Stimulated activated CD4-positive, alpha-beta T cell treated with anti-CD3 and anti-CD28 coated beads, TNF-alpha, amount 100 ng/mL, for 4 hours (primary cell): ENCODE measurements at regions not wholly inside any gene's neighbourhood (a gene's known extent, or its start where the extent isn't known, plus 50 kb on each side); places are given as distances from the start of the nearest gene placed in this dataset.

ENCODE experiments used
- DNase-seq, 3 experiments: peaks; one replicate each; pipeline ENCODE4 v3.0.0-alpha.2; 2020; ENCODE audit warnings: low read depth in 3 of 3

DNA sequence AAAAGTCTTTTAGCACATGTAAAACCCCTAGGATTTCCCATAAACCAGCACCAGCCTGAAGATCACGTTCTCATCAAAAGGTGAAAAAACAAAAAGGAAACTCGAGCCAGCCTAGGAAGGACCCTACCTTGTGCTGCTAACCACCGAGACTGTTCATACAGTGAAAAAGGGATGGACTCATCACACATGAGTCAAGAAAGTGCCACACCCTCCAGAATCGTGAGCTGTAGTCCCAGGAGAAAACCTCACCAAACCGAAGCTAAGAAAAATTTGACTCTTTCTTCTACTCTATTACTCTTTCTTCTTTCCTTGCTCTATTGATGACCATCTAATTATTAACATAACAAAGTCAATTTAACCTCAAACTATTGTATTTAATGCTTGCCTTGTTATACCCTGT, 124.8 kb upstream of the USP9Y start:
- DNase-seq: no peak

DNA sequence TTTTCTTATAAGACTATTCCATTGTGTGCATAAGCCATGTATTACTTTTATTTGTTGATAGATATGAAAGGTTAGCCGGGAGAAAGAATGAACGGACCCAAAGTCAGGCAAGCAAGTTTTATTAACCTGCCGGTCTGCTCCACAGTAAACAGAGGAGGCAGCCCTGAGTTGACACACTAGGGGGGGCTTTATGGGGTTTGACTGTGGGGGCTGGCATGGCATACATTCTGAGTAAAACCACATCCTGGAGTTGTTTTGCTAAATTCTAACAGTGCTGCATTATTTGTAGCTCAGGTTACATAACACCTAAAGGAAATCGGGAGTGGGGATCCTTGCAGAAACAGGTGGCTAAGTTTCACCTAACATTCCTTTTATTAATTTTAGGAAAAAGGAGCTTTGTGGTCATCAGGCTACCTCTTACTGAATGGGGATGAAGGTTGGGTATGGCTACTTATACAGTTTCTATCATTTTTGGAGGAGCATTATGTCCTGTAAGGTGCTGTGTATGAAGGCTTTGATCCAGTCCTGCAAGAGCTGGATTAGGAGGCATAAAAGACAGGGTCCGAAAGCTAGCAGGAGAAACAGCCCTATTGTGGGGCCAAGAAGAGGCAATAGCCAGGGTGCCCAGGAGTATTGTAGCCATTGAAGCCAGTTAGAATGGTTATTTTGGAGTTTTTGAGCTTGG, 107.4 kb upstream of the USP9Y start:
- DNase-seq: no peak

DNA sequence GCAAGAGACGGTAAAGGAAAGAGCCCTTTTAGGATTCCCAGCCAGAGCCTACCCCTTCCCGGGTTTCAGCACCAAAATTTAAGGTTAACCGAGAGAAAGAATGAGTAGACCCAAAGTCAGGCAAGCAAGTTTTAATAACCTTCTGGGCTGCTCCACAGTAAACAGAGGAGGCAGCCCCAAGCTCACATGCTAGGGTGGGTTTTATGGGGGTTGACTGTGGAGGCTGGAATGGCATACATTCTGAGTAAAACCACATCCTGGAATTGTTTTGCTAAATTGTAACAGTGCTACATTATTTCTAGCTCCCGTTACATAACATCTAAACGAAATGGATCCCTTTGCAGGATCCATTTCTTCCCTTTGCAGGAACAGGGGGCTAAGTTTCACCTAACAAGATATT, 102.2 kb upstream of the USP9Y start:
- DNase-seq: no peak

DNA sequence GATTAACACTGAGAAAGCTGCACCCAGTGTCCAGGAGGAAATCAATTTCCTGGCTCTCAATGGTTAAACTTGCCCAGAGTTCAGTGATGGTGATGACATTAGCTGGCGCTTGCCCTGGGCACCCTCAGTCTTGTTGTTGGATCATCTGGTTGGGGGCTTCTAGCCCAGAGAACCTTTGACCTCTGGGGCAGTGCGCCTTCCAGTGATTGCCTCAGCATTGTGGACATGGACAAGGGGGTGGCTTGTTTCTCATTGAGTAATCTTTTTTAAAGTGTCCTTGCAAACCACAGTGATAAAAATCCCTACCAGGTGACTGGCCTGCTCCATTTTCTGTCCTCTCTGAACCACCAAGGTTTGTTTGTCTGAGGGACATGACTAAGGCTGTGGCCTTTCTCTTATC, 95.6 kb upstream of the USP9Y start:
- no peak for DNase-seq

DNA sequence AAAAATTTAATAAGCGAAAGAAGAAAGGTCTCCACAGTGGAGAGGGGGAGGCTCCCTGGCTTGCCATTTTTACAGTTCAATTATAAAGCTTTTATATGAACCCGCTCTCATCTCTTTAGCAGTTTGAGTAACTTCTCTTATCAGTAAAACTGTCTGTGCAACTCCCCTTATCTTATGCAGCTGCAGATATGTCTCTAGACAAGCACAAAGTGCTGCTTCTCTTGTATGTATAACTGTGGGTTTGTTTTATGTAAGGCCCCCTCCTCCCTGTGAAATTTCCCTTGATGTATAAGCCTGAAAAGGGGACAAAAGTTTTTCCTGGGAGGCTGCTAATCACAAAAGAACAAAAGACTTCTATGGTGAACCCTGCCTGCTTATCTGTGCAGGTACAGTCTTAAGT, 90.2 kb upstream of the USP9Y start:
- no peak for DNase-seq

DNA sequence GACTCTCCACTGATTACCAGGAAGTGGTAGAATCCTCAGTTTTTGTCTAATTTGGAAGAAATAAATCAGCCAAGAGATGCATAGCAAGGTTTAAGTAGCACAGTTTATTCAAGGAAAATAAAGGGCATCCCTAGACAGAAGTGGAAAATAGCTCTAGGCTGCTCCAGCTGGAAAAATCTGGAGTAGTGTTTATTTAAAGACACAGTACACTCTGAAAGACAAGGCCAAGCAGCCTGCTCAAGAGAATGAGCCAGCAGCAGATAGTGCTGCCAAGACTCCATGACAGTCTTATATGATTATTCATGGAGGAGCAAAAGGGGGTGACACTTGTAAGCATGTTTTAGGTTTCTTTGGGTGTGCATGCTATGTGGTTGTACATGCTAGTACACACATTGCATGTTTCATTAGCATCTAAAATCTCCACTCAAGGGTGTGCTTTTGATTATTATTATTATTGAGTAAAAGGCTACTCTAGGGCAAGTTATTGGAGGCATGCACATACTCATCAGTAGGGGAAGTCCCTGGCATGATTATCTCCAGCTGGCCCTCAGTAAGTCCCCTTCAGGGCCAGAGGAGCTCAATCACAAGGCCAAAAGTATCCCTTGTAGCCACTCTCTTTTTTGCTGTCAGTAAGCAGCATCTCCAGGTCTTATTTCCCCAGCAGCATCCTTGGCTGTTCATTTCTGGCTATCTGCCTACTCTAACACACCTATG, 85.1 kb upstream of the USP9Y start:
- DNase-seq: no peak

DNA sequence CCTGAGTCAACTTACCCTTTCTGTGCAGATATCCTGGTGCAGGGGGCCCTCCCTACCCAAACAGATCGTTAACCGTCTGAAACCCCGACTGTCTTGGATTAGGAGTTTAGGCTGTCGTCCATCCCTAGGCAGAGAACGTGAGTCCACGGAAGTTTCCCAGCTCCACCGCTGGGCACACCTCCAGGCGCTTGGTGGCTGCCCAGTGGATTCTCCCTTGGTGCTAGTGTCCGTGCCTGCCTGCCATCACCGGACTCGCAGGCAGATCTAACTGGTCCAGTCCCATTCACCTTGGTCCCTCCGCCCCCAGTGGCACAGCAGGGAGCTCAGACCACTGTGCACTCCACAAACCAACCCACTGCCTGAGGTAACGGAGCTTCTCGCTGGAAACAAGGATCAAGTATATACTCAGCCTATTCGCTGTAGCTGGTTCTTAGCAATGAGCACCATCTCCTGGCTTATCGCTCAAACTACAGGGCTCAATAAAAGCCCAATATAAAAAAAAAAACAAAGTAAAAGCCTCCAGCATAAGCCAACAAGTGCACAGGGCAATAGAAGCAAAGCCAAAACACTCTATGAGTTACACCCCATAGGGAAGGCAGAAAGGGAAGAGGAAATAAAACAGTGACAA, 79.5 kb upstream of the USP9Y start:
- no peak for DNase-seq

DNA sequence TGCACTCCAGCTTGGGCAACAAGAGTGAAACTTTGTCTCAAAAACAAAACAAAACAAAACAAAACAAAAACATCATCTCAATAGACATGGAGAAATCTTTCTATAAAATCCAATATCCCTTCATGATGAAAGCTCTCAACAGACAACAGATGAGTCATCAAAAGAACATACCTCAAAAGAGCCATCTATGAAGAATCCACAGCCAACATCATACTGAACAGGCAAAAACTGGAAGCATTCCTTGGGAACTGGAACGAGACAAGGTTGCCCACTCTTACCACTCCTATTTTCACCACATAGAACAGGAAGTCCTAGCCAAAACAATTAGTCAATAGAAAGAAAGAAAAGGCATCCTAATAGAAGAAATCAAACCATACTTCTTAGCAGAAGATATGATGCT, 77.8 kb upstream of the USP9Y start:
- DNase-seq: no peak

DNA sequence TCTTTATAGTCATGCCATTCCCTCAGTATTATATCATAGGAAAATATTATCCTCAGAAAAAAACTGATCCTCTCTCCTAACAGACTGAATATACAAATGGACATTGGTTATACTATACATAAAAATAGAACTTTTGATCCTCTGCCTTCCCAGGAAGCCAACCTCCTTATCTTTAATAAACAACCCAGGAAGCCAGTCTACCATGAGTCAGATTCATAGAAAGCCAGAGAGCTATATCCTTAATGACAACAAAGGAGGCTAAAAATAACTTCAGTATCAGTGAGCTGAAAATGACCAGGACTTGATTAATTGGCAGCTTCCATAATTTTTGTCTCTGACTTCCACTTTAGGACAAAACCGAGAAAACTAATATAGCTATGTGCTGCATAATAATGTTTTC, 58.0 kb upstream of the USP9Y start:
- no peak for DNase-seq

DNA sequence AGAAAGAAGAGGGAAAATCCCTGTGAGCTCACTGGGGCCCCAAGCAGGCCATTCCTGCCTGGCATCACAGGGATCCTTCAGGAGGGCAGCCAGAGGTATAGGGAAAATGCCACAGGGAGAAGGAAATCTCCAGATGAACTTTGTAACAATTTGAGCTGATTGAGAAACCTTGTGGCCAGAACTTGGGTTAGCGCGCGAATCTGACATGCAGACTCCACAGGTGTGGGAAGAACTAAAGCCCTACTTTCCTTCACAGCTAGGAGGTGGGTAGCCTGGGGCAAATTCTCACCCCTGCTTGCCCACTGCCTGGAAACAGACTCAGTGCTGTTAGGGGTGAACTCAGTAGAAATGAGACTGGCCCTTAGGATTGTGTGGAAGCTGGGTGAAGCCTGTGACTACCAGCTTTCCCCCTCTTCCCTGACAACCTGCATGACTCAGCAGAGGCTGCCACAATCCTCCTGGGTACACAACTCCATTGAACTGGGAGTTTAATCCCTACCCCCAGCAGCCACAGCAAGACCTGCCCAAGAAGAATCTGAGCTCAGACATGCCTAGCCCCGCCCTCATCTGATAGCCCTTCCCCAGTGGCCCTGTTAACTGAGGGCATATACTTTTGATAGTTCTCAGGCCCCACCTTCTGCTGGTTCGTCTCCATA, 57.2 kb upstream of the USP9Y start:
- DNase-seq: no peak

DNA sequence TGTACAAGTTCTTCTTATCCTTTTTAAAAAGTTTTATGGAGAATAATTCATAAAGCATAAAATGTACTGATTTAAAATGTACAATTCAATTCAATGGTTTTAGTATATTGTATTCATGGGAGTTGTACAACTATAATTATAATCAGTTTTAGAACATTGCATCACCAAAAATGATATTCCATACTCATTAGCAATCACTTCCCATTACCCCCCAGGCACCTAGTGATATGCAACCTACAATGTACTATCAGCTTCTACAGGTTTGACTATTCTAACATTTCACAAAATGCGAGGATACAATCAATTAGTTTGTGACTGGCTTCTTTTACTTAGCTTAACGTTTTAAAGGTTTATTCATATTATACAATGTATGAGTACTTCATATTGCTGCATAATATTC, 49.9 kb upstream of the USP9Y start:
- no peak for DNase-seq
